ENCODE measurements at regions not wholly inside any gene's neighbourhood (a gene's known extent, or its start where the extent isn't known, plus 50 kb on each side); places are given as distances from the start of the nearest gene placed in this dataset.

- DNase-seq, result no peak
These were observed 61.0 kb downstream of the MRGPRX1 start for GRCh38 chr11:18878211-18878610.

GRCh38 chr11:18865951-18866350 is 73.3 kb downstream of the MRGPRX1 start:
- no peak for DNase-seq

DNA sequence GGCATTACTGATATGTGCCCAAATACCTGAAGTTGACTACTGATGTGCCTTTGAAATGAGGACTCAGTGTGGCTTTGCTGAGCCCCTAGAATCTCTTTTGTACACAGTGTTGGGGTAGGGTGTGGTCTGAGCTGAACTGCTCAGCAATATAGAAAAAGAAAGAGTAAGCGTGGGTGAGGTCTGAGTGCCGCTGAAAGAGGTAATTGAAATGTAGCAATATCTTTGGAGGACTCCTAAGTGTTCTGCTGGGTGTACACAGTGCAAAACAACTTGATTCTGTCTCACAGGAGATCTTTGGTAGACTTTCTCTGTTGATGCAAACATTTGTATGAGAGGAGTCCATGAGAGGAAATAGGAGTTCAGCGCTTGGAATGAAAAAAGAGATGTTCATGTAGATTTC is 73.7 kb upstream of the PTPN5 start:
- no peak for DNase-seq

DNA sequence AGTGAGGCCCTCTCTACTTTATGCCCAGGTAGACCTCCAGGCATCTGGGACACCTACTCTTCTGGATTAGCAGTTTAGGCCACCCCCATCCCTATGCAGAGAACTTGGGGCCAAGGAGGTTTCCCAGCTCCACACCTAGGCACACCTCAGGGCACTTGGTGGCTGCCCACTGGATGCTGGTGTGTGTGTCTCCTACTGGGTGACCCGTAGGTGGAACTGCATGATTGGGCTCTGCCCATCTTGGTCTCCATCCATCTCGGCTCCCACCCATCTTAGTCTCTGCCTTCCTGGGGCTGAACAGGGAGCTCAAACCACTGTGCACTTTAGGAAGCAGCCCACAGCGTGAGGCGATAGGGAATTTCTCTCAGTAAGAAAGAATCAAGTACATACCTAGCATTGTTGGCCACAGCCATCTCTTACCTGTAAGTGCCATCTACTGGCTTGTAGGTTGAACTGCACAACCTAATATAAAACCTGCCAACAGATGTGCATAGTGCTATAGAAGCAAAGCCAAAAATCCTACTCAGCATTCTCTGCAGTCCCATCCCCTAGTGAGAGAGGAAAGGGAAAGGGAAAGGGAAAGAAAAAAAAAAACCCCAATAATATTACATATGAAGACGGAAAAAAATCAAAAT is 61.6 kb upstream of the PTPN5 start:
- DNase-seq, result peak; percentile 11

GRCh38 chr11:18849406-18849805 is 57.8 kb upstream of the PTPN5 start:
- no peak for DNase-seq

DNA sequence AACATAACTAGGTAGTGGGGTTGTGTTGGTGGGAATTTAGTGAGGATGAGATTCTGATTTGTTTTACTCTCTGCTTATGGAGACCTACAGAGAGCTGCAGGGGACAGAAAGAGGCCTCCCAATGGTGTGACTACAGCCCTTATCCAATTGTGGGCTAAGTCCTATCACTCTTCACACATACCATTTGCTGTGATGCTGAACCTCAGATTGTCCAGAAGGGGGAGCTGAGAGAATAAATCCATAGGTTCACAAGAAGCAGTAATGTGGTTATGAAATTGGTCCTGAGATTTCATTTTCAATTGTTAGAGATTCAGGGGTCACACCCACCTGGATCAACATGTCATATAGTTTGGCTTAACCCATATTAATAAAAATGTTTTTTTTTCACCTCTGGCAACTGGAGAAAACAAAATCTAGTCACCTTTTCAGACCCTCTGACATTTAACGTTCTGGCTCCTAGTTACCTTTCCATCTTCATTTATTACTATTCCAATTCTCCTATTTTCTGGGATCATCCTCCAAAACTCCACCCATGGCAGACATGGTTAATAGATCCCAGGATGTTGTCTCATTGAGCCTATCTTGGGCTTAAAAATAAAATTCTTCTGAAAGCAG is 53.3 kb upstream of the PTPN5 start:
- DNase-seq, result peak; percentile 33

All from eye (tissue), 1 donor.